ENCODE measurements at regions not wholly inside any gene's neighbourhood (a gene's known extent, or its start where the extent isn't known, plus 50 kb on each side); places are given as distances from the start of the nearest gene placed in this dataset.
A peak's percentile ranks its signal among the peaks of the same experiment; 100 is the strongest.

DNA sequence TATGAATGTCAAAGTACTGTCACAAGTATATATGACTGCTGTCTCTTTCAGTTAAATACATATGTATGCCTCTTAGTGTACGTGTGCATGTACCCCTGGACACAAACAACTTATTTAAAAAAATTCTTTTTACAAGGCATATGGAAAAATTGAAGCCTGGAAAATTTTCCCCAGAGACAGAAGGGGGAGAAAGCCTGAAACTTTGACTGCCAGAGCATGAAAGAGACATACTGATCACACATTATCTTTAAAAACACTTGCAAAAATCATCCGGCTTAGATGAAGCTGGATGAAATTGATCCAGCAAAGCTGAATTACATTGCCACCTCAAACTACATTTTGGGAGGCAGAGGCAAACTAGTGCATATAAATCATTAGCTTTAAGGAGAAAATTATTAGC is 88.0 kb upstream of the NFIB start:
- no peak for DNase-seq (ENCODE audit: extremely low read depth, low read depth, low spot score)

DNA sequence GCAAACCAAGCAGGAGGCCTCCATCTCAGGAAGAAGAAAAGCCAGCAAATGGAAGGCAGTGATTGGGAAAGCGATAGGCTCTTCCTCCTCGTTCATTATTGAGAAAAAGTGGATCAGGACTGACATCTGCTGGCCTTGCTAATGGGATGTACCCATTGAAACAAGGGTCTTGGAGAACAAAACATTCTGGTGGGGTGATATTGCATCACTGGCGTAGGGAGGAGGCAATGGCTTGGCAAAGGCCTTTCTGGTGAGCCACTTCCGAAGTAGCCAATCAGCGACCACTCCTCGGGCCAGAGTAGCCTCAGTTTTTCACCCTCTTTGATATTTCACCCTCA is 86.7 kb upstream of the NFIB start:
- DNase-seq (ENCODE audit: extremely low read depth, low read depth, low spot score): peak; percentile 84

DNA sequence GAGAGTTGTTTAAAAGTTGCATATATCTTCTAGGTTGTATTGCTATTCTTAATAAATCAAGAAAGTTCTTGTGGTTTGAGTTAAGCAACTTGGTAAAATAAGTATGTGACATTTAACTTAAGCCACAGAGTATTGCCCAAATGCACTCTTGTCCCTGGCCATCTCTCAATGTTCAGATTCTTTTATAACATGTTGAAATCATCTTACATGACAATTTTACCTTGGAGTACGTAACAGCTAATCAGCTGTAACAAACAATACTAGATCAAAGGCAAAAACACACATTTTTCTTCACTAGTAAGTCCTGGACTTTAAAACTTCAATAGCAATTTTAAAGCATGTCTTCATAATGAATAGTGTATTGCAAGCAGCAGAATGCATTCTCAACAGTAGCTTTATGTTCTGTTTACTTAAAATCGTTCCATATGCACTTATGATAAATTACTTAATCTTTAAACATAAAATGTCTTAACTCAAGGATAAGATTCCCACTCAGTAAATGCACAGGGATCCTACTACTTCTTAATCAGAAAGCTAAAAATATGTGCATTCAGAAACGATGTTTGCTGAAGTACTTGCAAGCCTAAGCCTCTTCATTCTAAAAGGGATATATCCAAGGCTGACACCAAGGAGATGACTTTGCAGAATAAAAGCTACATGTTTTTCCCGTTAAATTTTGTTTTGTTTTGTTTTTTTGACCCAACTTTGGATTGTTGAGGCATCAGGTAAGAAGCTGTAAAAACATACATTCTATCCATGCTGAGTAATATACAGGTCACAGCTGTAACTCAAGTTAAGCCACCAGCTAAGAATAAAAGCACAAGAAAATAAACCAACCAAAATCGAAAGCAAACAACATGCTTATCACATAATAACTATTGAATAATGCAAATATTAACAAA is 86.1 kb upstream of the NFIB start:
- DNase-seq (ENCODE audit: extremely low read depth, low read depth, low spot score): no peak

DNA sequence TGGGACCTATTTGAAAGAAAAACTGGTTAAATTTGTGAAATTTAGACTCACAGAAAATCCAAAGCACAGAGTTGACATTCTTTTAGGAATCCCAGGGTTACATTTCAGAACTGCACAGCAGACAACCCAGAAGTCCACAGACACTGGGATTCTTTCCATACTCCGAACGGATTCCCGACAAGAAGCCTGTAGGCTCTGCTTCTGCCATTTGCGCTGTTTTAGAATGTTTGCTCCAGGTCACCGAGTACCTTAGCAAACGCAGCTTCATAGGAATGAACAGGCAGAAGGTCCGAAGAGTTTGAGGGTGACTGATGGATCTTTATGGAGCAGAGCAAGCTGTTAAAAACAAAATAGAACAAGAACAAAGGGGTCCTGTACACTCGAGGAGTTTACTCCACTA is 84.5 kb upstream of the NFIB start:
- DNase-seq (ENCODE audit: extremely low read depth, low read depth, low spot score): no peak

DNA sequence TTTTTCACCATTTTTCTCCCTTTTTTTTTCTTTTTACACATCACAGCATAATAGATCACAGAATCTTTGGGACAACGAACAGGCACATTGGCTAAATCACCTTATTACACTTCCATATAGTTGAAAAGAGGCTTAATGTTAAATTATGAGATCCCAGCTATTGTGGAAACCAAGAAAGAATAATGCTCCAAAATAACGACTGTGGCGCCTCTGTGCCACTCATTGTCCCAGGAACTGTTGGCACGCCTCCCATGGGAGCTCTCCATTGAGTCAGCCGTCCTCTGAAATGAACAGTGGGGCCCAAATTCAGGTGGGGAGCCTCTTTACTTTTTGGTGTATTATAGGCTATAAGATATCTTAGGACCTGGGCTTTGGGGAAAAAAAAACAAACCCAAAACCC is 82.2 kb upstream of the NFIB start:
- no peak for DNase-seq (ENCODE audit: extremely low read depth, low read depth, low spot score)

DNA sequence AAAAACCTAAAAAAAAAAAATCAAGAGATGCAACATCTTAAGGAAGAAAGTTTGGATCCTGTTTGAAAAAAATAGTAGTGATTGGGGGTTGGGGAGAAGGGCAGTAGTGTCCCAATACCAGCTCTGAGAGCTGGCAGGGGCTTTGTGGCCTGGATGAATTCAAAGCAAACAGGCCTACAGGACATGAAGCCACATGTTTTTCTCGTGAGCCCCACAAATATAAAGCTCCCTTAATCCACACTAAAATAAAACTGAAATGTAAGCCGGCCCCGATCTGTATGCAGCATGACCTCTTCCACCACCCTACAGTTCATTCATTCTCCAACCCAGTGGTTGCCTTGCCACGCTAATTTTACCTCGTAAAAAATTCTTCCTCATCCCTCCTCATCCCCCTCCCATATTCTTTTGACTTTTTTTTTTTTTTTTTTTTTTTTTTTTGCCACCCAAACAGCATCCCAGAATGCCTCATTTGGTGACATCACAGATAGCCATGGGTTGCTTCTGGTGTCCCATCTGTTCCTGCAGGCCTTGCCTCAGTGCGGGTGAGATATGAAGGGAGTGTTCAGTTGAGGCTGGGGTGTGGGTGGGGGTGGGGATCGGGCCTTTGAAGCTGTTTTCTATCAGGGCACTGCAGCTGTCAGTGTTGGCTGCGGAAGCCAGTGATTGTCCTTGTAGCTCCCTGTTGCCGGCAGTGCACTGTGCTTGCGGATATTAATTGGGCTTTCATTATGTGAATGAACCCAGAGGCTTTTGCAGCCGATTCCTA is 81.6 kb upstream of the NFIB start:
- DNase-seq (ENCODE audit: extremely low read depth, low read depth, low spot score): no peak

DNA sequence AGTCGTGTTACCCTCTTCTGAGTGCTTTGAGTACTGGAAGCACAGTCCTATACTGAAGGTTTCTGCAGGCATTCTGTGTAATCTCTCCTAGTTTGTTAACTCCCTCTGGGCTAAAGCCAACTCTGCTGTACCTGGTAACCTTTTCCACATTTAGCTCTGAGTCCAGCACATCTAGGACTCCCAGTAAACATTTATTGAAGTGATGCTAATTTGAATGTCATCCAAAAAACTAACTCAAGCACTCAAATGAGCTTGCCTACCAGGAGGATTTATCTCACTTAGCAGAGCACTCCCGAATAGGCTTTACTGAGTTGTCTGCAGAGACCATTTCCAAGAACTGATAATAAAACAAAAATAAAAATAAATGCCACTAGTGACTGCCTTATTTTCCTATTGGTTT is 79.5 kb upstream of the NFIB start:
- no peak for DNase-seq (ENCODE audit: extremely low read depth, low read depth, low spot score)

DNA sequence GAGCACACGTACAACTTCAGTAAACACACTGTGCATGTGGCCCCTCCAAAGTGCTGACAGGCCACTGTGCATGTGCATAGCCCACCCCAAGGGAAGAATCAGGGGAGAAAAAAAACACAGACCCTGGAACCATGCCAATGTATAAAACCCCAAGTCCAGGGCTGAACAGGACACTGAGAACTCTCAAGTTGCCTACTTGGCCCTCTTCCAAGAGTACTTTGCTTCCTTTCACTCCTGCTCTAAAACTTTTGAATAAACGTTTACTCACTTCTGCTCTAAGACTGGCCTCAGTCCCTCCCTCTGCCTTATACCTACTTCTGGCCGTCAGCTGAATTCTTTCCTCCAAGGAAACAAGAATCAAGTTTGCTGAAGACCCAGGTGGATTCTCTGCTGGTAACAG is 77.7 kb upstream of the NFIB start:
- DNase-seq (ENCODE audit: extremely low read depth, low read depth, low spot score): no peak

DNA sequence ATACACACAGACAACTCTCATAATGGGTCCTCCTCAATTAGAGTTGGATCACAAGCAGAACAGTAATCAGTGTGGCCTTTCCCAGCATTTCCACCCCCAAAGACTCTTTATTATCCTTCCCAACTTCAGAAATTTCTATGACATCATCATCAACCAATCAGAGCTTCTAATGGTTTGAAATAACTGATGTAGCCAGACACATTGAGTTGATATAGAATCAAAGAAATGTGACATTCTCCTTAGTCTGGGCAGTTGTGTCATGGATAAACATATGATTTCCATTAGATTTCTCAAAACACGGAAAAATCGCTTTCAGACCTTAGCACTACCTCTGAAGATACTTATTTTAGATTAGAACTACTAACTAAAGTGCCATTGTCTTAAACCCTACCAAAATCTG is 75.7 kb upstream of the NFIB start:
- no peak for DNase-seq (ENCODE audit: extremely low read depth, low read depth, low spot score)

DNA sequence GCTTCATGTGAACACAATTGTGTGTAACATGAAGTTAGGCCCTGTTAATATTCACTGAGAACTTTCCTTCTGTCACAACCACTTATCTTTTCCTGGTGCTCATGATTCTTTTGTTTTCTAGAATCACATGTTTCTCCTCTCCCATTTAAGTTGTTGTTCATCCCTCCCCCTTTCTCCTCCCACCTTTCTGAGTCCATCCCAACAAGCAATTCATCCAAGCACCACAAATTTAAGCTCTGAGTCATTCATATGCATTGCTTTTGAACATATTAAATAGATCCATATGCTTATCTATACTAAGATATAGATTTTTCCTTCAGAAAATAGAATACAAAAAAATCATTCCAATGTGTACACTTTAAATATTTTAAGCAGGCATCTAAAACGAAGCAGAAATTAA is 75.2 kb upstream of the NFIB start:
- DNase-seq (ENCODE audit: extremely low read depth, low read depth, low spot score): no peak

DNA sequence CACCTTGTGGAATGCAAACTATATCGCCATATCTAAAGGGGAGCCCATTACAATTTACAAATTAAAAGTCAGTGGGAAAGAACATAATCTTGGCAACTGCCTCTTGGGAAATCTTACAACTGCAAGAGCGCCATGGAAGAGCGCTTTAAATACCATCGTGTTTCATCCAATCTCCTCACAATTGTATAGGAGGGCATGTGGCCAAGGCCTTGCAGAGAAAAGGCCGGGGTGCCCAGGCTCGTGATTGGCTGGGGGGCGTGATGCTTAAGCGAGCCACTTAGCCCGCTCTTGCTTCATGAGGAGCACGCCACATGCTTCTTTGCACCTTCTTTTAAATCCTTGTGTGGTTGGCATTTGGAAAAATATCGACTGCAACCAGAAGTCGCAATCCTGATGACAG is 69.8 kb upstream of the NFIB start:
- DNase-seq (ENCODE audit: extremely low read depth, low read depth, low spot score): no peak

DNA sequence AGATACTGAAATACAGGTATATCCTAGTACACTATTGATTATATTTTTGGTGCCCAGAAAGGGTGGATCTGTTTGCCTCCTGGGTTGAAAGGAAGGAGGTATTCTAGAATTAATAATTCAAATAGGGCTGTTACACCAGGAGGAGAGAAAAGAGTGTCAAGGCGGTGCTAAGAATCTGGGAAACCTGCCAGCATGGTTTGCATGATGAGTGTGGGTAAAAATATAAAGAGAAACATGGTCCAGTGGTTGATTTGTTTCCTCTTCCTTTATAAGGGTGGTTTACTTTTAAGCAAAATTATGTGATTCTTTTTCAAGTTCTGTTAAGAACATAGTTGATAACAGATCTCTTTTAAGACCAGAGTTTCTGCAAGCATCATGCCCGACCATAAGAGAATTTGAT is 69.4 kb upstream of the NFIB start:
- no peak for DNase-seq (ENCODE audit: extremely low read depth, low read depth, low spot score)

DNA sequence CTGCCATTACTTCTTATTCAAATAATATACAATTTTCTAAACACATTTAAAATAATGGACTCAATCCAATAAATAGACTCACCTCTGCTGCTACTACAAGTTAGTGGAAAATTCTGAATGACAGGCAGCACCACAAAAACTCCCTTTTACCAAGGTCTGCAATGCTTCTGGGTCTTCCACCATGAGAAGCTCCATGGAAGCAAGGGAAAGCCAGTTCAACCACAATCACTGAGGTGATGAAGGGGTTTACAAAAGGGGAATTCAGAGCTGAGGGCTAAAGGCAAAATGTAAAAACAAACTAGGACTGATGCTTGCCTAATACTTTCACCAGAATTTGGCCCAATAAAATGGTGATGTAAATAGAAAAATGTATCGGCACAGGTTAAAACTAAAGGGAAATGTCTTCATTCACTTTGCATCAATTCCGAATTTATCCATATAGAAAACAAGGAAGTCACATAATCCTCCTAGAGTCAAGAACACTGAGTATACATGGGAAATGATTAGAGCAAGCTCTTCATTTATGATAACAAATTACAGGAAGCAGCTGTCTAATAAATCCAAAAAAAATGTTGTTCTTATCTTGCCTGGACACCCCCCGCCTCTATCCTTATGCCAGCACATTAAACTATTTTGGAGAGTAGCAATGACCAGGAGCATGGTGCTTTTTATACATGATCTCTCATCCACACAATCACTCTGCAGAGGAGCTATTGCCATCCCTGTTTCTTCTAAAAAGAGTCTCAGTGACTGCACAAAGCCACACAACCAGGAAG is 66.3 kb upstream of the NFIB start:
- no peak for DNase-seq (ENCODE audit: extremely low read depth, low read depth, low spot score)

DNA sequence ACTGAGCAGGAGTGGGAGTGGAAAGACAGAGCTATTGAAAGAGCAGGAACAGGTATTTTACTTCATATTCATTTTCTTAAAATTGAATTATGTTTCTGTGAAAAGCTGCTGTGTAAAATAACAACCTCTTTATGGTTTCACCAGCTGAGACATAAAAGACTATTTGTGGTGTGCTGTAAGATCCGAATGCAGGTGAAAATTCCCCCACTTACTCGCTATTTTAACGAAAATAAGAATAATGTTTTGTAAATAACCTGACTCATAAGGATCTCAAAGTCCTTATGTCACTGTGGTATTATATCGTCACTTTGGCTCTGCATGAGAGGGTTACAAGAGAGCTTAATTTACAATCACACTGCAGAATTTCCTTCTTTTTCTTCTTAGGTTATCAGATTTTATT is 65.3 kb upstream of the NFIB start:
- DNase-seq (ENCODE audit: extremely low read depth, low read depth, low spot score): no peak

DNA sequence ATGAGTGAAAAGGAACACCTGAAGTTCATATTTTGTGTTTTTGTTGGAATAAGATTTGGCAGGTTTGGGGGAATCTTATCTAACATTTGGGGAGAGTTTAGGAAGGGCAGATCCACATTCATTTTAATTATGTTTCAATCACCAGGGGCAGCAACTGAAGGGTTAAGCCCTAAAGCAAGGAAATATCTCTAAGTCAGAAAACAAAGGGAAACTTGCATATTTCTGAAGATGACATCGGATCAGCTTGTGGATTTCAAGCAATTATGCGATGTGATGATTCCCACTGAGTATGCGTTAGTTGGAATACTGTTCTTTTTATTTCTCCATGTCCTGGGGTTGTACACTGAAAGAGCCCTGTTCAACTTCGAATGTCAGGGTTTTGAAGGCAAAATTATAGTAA is 59.8 kb upstream of the NFIB start:
- DNase-seq (ENCODE audit: extremely low read depth, low read depth, low spot score): no peak

DNA sequence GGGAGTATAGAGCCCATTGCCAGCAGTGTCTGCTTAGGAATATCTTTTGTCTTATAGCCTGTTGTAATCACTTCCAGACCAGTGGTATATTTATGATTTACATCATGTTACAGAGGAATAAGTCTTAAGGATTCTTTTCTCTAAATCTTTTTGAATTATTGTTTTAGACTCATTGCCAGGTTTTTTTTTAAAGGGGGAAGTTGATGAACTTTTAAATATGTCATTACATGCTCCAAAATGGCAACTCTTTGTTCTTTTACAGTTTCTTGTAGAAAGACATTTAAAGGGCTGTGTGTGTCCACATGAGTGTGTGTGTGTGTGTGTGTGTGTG is 59.4 kb upstream of the NFIB start:
- DNase-seq (ENCODE audit: extremely low read depth, low read depth, low spot score): no peak

DNA sequence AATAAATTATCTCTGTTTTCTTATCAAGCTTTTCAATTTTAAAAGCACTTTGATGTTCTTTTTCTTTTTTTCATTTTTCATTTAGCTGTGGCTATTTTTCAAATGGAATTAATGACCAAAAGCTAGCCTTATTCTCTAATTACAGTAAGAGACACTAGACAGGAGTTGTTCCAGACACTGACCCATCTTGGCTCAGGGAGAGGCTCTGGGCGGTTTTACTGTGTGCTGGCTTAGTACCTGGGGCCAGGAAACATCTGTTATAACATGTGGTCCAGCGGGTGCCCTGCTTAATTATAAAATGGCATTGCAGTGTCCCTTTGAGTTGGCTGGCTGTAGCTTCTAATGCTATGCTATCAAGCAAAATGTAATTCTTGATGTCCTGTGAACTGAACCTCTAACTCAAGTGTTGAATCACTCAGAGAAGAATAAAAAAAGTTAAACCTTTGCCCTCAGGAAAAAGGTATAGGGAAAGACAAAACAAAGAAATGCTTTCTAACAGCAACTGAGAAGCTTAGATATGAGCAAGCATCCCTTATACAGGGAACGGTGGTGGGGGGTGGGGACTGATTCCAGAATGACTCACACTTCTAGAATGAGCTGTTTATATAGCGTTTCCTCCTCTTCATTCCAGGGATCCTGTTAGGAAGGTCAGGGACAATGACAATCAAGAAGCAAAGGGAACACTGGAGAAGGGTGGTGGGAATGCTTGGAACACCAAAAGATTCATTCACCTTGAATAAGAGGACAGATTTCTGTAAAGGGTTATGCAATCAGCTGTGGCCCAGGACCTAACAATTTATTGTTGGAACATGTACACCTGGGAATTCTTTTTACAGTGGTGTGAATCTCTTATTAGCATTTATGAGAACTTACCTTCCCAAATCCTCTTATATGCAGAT is 58.7 kb upstream of the NFIB start:
- peak; percentile 92 for DNase-seq (ENCODE audit: extremely low read depth, low read depth, low spot score)

DNA sequence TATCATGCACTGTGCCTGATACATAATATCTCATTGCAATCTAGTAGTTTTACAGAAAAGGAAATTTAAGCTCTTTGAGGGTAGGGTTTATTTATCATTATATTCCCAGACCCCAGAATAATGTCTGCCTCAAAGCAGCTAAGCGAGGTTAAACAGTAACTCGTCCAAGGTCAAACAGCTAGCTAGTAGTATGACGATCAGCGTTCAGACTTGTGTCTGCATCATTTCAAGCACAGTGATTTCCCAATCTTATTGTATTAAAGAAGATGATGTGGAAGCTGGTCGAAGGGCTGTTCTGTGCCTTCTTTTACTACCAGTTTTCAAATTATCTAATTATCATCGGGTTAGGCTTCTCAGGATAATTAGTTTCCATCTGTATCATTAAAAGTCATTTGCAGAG is 55.1 kb upstream of the NFIB start:
- DNase-seq (ENCODE audit: extremely low read depth, low read depth, low spot score): no peak

DNA sequence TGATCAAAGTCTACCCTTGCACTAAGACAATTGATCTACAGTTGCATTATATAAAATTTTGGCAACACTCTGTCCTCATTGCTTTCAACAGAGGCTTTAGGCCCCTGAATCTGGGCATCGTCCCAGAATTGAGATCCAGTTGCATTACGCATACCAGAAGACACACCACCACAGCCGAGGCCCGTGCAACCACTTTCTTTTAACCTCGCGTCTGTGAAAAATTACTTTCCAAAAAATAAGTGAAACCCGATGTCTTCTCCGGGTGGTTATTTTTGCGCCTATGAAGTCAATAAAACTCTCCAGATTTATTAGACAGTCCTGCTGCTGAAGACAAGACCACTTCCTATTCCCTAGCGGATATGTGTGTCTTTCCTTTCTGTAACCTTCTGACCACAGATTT is 52.1 kb upstream of the NFIB start:
- no peak for DNase-seq (ENCODE audit: extremely low read depth, low read depth, low spot score)

DNA sequence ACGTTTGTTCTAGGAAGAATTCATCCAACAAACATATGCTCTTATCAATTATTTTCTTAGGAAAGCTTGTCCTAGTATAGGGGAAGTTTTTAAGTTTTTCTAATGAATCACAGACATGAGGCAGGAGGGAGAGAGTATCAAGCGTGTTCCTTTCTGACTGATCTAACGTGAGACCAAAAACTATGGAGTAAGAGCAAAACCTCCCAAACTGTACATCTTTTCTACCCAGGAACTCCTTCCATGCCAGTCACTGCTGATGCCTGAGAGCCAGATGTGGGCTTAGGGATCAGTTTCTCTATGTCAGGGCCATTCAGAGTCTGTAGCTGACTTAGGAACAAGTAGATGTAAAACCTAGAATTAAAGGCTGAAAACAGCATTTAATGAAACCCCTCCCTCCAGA is 51.7 kb upstream of the NFIB start:
- no peak for DNase-seq (ENCODE audit: extremely low read depth, low read depth, low spot score)
